Jurkat, Clone E6-1 (cell line): ENCODE measurements at regions not wholly inside any gene's neighbourhood (a gene's known extent, or its start where the extent isn't known, plus 50 kb on each side); places are given as distances from the start of the nearest gene placed in this dataset.
A peak's percentile ranks its signal among the peaks of the same experiment; 100 is the strongest.
"Not testable (repeated sequence)": the region's sequence is repeated elsewhere in the genome, so short reads cannot be mapped to it uniquely, and the experiment has no call there.

ENCODE experiments used
- DNase-seq: peaks from one replicate; pipeline ENCODE4 v3.0.0-alpha.2; 2011; ENCODE audit warnings: low read depth, low spot score
- H3K4me3 ChIP-seq: 2 replicates; pipeline ENCODE4 v1.5.1; 2011; ENCODE audit warnings: mild to moderate bottlenecking, low read length, control low read depth, moderate library complexity

DNA sequence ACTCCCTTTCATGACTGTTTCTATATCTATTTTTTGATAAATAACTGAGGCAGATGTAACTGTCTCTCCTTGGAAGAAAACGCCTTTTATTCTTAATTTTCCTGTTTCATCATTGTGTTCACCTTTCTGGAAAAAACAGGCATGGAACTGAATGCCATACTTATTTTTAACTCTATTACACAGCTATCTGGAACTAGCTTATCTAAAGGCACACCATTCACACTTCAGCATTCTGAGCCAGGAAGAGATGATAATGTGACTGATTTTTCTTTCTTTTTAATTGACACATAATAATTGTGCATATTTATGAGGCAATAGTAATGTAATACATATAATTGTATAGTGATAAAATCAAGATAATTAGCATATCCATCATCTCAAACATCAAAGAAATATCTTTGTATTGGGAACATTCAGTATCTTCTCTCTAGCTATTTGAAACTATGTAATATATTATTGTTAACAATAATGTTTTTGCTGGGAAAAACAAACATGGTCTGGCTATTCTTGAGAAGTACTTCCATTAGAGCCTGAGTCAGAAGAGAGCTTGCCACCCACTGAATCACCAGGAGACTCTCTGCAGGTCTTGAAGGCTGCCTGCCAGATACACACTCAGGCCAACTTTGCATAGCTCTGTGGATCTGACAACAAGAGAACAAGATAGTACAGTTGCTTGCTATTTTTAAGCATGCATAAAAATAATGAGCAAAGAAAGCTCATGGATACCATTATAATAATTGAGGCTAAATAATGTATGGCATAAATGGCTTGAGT, 501.0 kb upstream of the EDIL3 start:
- no peak for DNase-seq
- no peak overlapping the region for H3K4me3 ChIP-seq

DNA sequence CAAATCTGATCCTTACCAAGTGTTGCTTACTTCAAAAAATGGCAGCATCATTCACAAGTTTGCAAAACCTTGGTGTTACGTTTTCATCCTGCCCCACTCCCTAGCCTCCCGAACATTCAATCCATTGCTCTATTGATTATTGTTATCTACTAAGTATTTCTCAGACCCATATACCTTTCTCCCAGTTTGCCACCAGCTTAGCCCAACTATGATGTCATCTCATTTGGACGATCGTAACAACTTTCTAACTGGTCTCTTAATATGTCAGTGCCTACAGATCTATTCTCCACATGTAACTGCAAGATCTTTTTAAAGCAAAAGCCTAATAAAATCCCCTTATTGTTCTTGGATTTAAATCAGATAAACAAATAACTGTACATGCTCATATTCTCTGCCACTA, 497.1 kb upstream of the EDIL3 start:
- no peak for DNase-seq
- H3K4me3 ChIP-seq: no peak overlapping the region

DNA sequence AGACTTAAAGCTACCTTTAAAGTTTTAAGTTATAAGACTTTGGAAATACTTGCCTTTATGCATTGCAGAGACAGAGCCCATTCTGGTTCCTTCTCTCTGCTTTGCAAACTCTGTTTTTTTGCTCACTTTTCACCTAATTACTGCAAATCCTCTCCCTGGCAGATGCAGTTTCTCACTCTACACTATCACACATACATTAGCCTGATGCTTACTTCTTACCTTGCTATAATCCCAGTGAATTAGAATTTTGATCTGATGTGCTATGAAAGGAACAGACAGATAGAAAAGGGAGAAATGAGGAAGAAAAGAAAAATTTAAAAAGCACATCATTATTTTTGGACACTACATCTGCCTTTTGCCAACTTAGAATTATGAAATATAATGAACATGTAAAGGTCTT, 489.5 kb upstream of the EDIL3 start:
- DNase-seq: no peak
- no peak overlapping the region for H3K4me3 ChIP-seq

DNA sequence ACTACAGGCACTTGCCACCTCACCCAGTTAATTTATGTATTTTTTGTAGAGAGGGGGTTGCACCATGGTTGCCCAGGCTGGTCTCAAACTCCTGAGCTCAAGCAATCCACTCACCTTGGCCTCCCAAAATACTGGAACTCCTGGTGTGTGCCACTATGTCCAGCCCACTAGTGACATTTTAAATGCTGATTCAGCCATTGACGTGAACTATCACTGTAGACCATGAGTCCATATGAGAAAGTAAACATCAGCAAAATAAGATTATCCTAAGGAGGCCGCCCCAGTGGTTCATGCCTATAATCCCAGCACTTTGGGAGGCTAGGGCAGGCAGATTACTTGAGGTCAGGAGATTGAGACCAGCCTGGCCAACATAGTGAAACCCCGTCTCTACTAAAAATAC, 488.1 kb upstream of the EDIL3 start:
- DNase-seq: no peak
- H3K4me3 ChIP-seq: no peak overlapping the region

DNA sequence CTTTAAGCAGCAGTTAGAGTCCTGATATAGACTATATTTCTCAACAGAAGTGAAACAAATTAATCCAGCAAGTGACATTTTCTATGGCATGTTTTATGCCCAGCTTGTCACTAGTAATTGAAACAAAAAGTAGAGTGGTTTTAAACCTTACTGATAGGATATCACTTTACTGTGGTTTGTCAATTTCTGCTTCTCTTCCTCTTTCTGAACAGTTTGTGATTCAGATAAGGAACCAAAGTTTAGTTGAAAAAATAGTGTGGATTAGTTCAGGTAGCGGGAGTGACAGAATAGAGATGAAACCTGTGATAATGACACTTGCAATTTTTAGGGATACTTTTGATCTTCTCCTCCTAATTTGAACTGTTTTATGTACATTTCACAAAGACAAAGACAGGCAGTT, 485.7 kb upstream of the EDIL3 start:
- DNase-seq: peak; percentile 16

DNA sequence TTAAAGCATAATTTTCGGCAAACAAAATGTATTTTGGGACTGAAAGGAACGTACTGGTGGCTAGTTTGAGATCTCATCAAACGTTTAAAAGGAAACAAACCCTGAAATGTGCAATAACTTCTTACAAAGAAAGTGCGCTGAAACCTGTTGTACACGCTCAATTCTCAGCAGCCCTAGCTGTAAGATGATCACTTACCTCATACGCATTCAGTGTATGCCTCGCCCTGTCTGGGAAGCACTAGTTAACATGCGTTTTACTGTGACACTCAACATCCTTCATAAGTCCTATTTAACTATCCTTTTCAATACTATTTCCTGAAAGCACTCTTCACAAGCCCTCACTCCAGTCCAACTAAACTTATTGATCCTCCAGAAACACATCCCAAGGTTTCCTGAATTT, 485.0 kb upstream of the EDIL3 start:
- no peak overlapping the region for H3K4me3 ChIP-seq
- no peak for DNase-seq

More for the DNA sequence above, 485.7 kb upstream of the EDIL3 start:
- no peak overlapping the region for H3K4me3 ChIP-seq

DNA sequence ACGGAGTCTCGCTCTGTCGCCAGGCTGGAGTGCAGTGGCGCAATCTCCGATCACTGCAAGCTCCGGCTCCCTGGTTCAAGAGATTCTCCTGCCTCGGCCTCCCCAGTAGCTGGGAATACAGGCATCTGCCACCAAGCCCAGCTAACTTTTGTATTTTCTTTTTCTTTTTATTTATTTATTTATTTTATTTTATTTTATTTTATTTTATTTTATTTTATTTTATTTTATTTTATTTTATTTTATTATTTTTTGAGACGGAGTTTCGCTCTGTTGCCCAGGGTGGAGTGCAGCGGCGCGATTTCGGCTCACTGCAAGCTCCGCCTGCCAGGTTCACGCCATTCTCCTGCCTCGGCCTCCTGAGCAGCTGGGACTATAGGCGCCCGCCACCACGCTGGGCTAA, 479.3 kb upstream of the EDIL3 start:
- not testable (repeated sequence) for DNase-seq, H3K4me3 ChIP-seq

DNA sequence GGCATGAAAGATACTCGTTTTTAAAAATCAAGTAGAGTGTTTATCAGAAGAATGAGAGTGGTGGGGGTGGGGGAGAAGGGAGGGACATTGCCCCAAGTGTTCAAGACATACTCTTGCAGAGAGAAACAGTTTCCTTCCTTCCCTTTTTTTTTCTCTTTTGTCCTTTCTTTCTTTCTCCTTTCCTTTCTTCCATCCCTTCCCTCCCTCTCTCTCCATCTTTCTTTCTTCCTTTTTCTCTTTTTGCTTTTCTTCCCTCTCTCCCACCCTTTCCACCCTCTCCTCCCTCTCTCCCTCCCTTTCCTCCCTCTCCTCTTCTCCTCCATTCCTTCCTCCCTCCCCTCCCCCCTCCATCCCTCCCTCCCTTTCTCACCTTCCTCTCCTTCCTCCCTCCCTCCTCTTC, 478.3 kb upstream of the EDIL3 start:
- H3K4me3 ChIP-seq: no peak overlapping the region
- DNase-seq: no peak

DNA sequence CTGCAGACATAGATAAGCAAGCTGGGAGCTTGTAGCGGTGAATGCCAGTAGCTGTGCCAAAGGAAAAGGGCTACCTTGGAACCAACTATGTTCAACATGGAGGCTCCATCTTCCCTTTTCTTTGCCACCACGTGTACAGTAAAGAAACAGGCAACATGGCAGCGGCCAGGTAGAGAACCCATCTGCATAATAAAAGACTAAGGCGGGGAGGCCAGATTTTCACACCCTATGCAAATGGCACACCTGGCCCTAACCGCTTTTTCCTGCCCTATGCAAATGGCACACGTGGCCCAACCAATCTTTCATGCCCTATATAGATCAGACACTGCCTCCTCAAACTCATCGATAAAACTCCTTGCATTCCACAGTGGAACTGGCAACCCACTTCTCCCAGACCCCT, 477.5 kb upstream of the EDIL3 start:
- no peak overlapping the region for H3K4me3 ChIP-seq
- DNase-seq: no peak

DNA sequence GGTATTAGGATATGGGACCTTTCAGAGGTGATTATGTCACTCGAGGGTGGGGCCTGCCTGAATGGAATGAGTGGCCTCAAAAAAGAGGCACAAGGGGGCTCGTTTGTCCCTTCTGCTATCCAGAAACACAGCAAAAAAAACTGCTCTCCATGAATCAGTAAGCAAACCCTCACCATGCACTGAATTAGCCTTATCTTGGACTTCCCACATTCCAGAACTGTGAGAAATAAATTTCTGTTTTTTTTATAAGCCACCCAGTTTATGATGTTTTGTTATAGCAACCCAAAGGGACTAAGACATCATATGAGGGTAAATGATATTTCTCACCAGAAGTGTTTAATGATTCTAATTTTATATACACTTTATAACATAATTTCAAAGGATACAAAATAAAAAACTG, 476.6 kb upstream of the EDIL3 start:
- DNase-seq: no peak
- H3K4me3 ChIP-seq: no peak overlapping the region

DNA sequence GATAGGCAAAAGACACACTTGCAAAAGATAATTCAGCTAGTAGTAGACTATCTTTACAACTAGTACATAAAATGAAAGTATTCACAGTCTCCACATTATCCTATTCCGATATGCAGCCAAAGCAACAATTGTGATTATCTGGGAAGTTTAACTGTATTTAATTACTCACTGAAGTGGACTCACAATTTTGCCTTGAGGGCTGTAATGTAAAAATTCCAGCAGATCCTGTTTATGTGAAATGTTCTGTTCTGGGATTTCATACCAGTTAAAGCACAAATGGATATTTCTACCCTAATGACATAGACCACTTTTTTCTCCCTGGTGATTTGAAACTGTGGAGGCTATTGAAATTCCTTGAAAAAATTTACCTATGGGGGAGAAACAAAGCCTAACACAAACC, 474.4 kb upstream of the EDIL3 start:
- no peak for DNase-seq
- H3K4me3 ChIP-seq: no peak overlapping the region

DNA sequence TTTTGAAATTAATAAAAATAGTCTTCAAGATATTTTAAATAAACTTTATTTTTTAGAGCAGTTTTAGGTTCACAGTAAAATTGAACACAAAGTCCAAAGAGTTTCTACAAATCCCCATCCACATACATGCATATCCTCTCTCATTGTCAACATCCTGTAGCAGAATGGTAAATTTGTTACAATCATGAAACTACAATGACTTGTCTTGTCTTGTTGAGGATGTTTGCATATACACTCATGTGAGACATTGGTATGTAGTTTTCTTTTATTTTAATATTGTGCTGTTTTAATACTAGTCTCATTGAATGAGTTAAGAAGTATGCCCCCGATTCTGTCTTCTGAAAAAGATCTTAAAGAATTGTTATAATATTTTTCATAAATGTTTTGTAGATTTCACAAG, 447.0 kb upstream of the EDIL3 start:
- no peak for DNase-seq
- H3K4me3 ChIP-seq: no peak overlapping the region

DNA sequence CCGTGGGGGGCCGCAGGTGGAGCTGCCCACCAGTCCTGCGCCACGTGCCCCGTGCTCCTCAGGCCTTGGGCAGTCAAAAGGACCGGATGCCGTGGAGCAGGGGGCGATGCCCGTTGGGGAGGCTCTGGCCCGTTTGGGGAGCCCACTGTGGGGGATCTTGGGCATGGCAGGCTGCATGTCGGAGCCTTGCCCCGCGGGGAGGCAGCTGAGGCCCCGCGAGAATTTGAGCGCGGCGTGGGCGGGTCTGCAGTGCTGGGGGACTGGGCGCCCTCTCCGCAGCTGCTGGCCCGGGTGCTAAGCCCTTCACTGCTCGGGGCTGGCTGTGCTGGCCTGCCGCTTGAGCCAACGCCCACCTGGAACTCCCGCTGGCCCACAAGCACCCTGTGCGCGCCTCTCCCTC, 445.6 kb upstream of the EDIL3 start:
- H3K4me3 ChIP-seq: no peak overlapping the region
- no peak for DNase-seq

DNA sequence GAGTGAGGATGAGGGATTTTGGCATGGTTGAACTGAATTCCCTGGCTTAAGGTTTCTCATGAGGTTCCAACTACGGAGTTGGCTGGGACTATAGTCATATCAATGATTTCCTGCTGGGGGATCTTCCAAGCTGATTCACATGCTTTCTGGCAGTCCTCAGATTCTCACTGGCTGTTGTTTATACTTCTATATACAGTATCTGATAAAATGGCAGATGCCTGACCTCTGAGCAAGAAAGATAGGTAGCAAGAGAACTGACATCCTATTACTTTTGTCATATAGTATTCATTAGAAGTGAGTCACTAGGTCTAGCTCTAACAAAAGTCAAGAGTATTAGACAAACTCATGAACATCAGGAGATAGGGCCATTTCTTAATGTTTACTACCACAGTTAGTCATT, 440.9 kb upstream of the EDIL3 start:
- no peak for DNase-seq
- no peak overlapping the region for H3K4me3 ChIP-seq

DNA sequence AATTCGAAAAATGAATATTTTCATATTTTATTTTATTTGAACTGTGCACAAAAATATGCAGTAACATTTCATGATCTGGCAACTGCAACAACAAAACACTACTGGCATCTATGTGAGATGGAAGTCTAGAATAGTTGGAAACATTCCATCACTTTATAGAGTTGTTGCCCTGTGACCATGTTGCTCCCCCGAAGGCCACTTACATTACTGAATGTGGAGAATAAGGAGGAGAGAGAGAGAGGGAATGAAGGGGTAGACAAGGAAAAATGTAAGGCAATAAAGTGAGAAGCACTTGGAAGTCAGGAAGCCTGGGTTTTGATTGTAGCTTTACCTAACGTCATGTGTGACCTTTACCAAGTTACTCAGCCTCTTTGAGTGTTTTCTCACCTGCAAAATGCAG, 437.2 kb upstream of the EDIL3 start:
- H3K4me3 ChIP-seq: no peak overlapping the region
- DNase-seq: no peak

DNA sequence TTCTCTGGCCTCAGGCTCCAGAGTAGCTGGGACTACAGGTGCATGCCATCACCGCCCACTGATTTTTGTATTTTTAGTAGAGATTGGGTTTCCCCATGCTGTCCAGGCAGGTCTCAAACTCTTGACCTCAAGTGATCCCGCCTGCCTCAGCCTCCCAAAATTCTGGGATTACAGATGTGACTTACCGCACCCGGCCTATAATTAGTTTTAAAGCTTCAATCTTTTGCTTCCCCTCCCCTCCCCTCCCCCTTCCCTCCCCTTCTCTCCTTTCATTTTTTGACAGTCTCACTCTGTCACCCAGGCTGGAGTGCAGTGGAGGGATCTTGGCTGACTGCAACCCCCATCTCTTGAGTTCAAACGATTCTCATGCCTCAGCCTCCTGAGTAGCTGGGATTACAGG, 433.3 kb upstream of the EDIL3 start:
- H3K4me3 ChIP-seq: no peak overlapping the region
- DNase-seq: no peak

DNA sequence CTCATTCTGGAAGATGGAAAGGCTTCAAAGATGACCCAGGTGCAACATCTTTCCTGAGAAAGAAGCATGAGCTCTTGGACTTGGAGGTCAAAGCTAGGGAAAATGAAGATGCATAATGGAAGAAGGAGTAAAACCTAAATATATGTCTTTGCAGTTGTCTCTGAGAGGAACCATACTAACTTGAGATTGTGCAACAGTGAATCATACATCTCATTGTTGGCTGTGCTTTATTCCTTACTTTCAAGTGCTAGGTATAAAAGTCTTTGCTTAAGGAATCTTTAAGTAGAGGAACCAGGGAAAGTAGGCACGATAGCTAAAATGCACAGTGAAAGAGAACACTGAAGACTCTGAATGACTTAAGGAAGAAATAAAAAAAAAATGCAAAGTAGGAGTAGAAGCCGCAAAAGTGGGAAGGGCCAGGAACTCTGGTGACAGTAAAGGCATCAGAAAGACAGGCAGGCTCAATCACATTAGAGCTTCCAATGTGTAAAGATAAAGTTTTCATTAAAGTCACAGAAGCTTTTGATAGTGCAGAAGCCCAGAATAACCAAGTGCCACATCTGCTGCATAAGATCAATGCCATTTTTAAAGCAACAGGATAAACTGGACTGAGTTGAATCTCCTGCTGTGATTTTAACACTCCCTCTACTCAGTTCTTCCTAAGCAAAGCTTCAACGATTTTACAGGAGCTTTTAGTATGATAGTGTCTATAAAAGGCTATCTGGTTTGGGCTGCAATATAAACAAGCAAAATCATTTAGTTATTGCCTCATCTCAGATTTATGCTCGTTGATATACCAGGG, 432.3 kb upstream of the EDIL3 start:
- no peak for DNase-seq
- H3K4me3 ChIP-seq: no peak overlapping the region

DNA sequence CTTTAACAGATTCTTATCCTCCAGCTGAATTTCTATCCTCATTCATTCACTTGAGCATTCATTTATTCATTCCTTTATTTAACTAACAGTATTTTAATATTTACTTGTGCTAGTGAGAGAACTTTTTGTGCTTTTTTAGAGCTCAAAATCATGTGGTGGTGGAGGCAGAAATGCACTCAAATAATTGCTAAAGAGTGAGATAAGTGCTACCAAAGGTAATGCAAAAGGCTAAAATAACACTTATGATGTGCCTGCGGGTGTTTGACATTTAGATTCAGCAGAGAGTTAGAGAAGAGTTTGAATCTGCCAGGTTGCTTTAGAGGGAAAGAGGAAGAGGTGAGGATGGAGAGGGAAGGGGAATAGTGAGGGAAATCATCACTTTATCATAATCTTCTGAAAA, 431.5 kb upstream of the EDIL3 start:
- H3K4me3 ChIP-seq: no peak overlapping the region
- DNase-seq: no peak

DNA sequence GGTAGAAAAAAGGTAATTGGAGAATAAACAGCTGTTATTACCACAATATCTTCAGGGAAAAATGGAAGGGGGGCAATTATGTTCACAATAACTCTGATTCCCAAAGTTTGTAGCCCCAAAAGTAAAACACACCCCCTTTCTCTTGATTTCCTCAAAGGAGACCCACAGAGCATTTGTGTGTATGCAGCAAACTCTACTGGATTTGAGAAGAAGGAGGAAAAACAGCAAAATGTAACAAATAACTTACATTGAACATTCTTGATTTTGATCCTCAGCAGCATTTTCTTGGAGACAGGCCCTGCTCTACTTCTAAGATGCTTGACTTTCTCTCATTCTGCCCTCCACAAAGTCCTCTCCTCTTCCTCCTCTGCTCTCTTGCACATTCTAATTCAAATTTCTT, 420.8 kb upstream of the EDIL3 start:
- no peak for DNase-seq
- no peak overlapping the region for H3K4me3 ChIP-seq

DNA sequence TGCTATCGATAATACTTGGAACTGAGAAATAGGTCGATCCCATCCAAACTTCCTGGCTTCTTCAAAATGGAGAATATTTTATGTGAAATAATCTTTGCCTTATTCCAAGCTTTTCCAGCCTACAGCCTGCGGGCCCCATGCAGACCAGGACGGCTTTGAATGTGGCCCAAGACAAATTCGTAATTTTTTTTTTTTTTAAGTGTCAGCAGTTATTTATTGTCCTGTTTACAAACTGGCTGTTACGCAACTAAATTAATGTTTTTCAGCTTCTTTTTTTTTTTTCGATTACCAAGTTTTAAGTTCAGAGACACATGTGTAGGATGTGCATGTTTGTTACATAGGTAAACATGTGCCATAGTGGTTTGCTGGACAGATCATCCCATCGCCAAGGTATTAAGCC, 411.7 kb upstream of the EDIL3 start:
- H3K4me3 ChIP-seq: no peak overlapping the region
- no peak for DNase-seq

DNA sequence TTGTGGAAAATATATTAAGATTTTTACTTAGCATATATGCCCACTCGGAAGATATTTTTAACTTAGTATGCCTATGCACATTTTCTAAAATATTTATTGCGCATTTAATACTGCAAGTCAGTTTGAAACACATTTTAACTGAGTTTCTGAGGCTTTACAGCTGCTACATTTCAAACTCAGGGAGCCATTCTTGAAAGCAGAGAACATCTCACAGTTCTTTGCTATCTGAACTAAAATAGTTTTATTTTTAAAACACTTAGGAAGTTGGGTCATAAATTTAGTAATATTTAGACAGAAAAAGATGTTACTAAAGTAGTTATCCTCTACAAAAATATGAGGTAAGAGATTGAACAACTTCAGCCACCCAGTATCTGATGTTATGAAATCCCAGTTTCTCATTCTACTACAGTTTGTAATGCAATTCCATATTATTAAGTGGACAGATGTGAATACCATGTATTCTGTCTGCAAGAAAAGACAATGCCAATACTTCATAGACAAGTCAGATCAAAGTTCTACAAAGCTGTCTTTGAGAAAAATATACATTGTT, 409.9 kb upstream of the EDIL3 start:
- no peak for DNase-seq
- no peak overlapping the region for H3K4me3 ChIP-seq
